Stimulated activated CD4-positive, alpha-beta T cell treated with anti-CD3 and anti-CD28 coated beads, TNF-alpha, amount 100 ng/mL, for 1 hour (primary cell): ENCODE measurements at regions not wholly inside any gene's neighbourhood (a gene's known extent, or its start where the extent isn't known, plus 50 kb on each side); places are given as distances from the start of the nearest gene placed in this dataset.

Source experiments
- DNase-seq, 3 donors: peaks; one replicate each; pipeline ENCODE4 v3.0.0-alpha.2; 2020; ENCODE audit warnings: low read depth in 3 of 3, low spot score in 1 of 3

- no peak for DNase-seq
These were observed 168.4 kb downstream of the ZFP36L2 start for GRCh38 chr2:43057742-43058725.

- no peak for DNase-seq
These were observed 169.2 kb downstream of the ZFP36L2 start for GRCh38 chr2:43057026-43057741.

- DNase-seq, result no peak
These were observed 170.4 kb downstream of the ZFP36L2 start for GRCh38 chr2:43055985-43056384.

- no peak for DNase-seq
These were observed 171.1 kb downstream of the ZFP36L2 start for GRCh38 chr2:43055086-43055912.

- DNase-seq, result no peak
These were observed 172.0 kb downstream of the ZFP36L2 start for GRCh38 chr2:43054367-43054766.

GRCh38 chr2:43052944-43053306, 173.5 kb downstream of the ZFP36L2 start:
- no peak for DNase-seq

- DNase-seq, result no peak
These were observed 174.0 kb downstream of the ZFP36L2 start for GRCh38 chr2:43052204-43052943.

- peak in 1 of 3 donors; percentile 9 for DNase-seq
These were observed 175.1 kb downstream of the ZFP36L2 start for GRCh38 chr2:43051338-43051737.

GRCh38 chr2:43050866-43051265, 175.5 kb downstream of the ZFP36L2 start:
- DNase-seq, result no peak

- no peak for DNase-seq
These were observed 176.3 kb downstream of the ZFP36L2 start for GRCh38 chr2:43049836-43050801.

GRCh38 chr2:43047187-43047780, 179.1 kb downstream of the ZFP36L2 start:
- DNase-seq, result no peak

GRCh38 chr2:43045866-43046265, 180.5 kb downstream of the ZFP36L2 start:
- DNase-seq, result no peak

- DNase-seq, result no peak
These were observed 182.2 kb downstream of the ZFP36L2 start for GRCh38 chr2:43044093-43044681.

GRCh38 chr2:43043553-43043870, 182.9 kb downstream of the ZFP36L2 start:
- DNase-seq, result no peak

- no peak for DNase-seq
These were observed 184.6 kb downstream of the ZFP36L2 start for GRCh38 chr2:43041661-43042360.

GRCh38 chr2:43041173-43041591, 185.2 kb downstream of the ZFP36L2 start:
- DNase-seq, result no peak

GRCh38 chr2:43040084-43040854, 186.1 kb downstream of the ZFP36L2 start:
- no peak for DNase-seq
